ENCODE measurements at regions not wholly inside any gene's neighbourhood (a gene's known extent, or its start where the extent isn't known, plus 50 kb on each side); places are given as distances from the start of the nearest gene placed in this dataset.

GRCh38 chr2:5502385-5502784, 189.8 kb upstream of the SOX11 start:
- TF ChIP-seq CTCF (IDR thresholded peaks at IDR 0.05) = no peak
- no peaks in the 10 kb centered on the region for H3K4me1 ChIP-seq
- intact Hi-C loops (cut with DNase I) = no loop called here
- FAIRE-seq = no peak
- H3K9me3 ChIP-seq = no peaks in the 10 kb centered on the region
- H3K36me3 ChIP-seq = no peaks in the 10 kb centered on the region
- WGBS, 2 donors = 70 to 77% methylated on average over 3 of the region's 3 CpGs
- no peak overlapping the region for H3K27ac ChIP-seq
- no peak for DNase-seq
- peaks cover 0 to 6% (median 2%) of the 10 kb centered on the region in 4 donors for H3K27me3 ChIP-seq
- ATAC-seq = no peak
- no peak overlapping the region for H3K4me3 ChIP-seq

- Histone ChIP-seq H3K4me3 (no peak overlapping the region), H3K27me3 (peaks cover 0 to 5% (median 2%) of the 10 kb centered on the region in 4 donors), H3K4me1 (no peaks in the 10 kb centered on the region), H3K27ac (no peak overlapping the region), H3K36me3 (no peaks in the 10 kb centered on the region), H3K9me3 (no peaks in the 10 kb centered on the region)
- WGBS, 2 donors = 76 to 80% methylated on average over 3 of the region's 3 CpGs
- DNase-seq = no peak
- no peak for TF ChIP-seq CTCF (IDR thresholded peaks at IDR 0.05)
- no peak for FAIRE-seq
- intact Hi-C loops (cut with DNase I) = no loop called here
- ATAC-seq = no peak
Measured at GRCh38 chr2:5504756-5505155, 187.4 kb upstream of the SOX11 start.

GRCh38 chr2:5507367-5507766, 184.8 kb upstream of the SOX11 start:
- ATAC-seq (no peak), FAIRE-seq (no peak), DNase-seq (no peak)
- WGBS, 2 donors = 30 to 45% methylated on average over 10 of the region's 10 CpGs
- TF ChIP-seq CTCF (IDR thresholded peaks at IDR 0.05) = no peak
- no peaks in the 10 kb centered on the region for H3K27me3 ChIP-seq
- H3K27ac ChIP-seq = no peak overlapping the region
- no peaks in the 10 kb centered on the region for H3K4me1 ChIP-seq
- no peak overlapping the region for H3K4me3 ChIP-seq
- intact Hi-C loops (cut with DNase I) = no loop called here
- H3K9me3 ChIP-seq = no peaks in the 10 kb centered on the region
- no peaks in the 10 kb centered on the region for H3K36me3 ChIP-seq

GRCh38 chr2:5509362-5509761, 182.8 kb upstream of the SOX11 start:
- no peaks in the 10 kb centered on the region for H3K9me3 ChIP-seq
- TF ChIP-seq CTCF (IDR thresholded peaks at IDR 0.05) = no peak
- H3K27ac ChIP-seq = no peak overlapping the region
- ATAC-seq (no peak), FAIRE-seq (no peak), DNase-seq (no peak)
- intact Hi-C loops (cut with DNase I) = no loop called here
- H3K27me3 ChIP-seq = no peaks in the 10 kb centered on the region
- H3K4me3 ChIP-seq = no peak overlapping the region
- no peaks in the 10 kb centered on the region for H3K4me1 ChIP-seq
- WGBS, 2 donors = 75 to 92% methylated on average over 7 of the region's 7 CpGs
- H3K36me3 ChIP-seq = no peaks in the 10 kb centered on the region

GRCh38 chr2:5510082-5510481, 182.1 kb upstream of the SOX11 start:
- no peak overlapping the region for H3K27ac ChIP-seq
- 80 to 92% methylated on average over 4 of the region's 4 CpGs for WGBS, 2 donors
- no peak for DNase-seq
- intact Hi-C loops (cut with DNase I) = no loop called here
- no peak for TF ChIP-seq CTCF (IDR thresholded peaks at IDR 0.05)
- H3K9me3 ChIP-seq = no peaks in the 10 kb centered on the region
- no peaks in the 10 kb centered on the region for H3K27me3 ChIP-seq
- no peaks in the 10 kb centered on the region for H3K36me3 ChIP-seq
- H3K4me1 ChIP-seq = no peaks in the 10 kb centered on the region
- FAIRE-seq = no peak
- no peak overlapping the region for H3K4me3 ChIP-seq
- no peak for ATAC-seq

All from pancreas (tissue), 10 donors.